ENCODE measurements at regions not wholly inside any gene's neighbourhood (a gene's known extent, or its start where the extent isn't known, plus 50 kb on each side); places are given as distances from the start of the nearest gene placed in this dataset.
"Not testable (repeated sequence)": the region's sequence is repeated elsewhere in the genome, so short reads cannot be mapped to it uniquely, and the experiment has no call there.

- DNase-seq, result no peak
These were observed 244.2 kb downstream of the RFPL4B start for GRCh38 chr6:112591329-112591728.

DNA sequence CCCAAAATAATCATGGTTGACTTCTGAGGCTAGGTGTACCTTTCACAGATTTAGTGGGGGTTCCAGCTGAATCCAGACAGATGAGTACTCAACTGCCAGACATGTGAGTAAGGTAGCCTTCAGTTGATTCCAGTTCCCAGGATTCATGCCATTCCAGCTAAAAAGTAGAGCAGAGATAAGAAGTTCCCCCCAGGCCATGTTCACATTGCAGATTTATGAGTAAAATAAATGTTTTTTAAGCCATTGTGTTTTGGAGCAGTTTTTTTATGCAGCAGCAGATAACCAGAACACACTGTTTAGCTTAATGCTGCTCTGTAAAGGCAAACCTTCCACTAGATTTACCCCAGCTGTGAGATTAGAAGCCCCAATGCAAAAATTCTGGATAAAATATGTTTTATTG is 245.0 kb downstream of the RFPL4B start:
- DNase-seq, result no peak

- DNase-seq, result no peak
These were observed 247.9 kb downstream of the RFPL4B start for GRCh38 chr6:112594886-112595594.

DNA sequence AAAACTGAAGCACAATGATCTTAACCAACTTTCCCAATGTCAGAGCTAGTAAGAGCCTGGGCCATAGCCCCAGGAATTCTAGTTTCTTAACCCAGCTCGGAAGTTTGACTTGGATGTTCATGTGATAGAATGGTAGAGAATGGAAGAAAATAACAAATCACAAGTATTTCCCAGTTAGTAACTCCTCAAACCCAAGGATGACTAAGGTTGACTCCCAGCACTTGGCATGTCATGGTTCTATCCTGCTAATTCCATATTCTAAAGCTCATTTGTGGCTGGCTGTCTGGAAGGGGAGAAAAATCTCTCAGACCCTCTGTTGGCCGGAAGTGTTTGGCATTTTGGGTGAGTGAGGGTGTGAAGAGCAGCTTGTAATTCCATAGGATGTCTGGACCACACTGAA is 248.7 kb downstream of the RFPL4B start:
- no peak for DNase-seq

GRCh38 chr6:112597176-112597575 is 250.0 kb downstream of the RFPL4B start:
- no peak for DNase-seq

DNA sequence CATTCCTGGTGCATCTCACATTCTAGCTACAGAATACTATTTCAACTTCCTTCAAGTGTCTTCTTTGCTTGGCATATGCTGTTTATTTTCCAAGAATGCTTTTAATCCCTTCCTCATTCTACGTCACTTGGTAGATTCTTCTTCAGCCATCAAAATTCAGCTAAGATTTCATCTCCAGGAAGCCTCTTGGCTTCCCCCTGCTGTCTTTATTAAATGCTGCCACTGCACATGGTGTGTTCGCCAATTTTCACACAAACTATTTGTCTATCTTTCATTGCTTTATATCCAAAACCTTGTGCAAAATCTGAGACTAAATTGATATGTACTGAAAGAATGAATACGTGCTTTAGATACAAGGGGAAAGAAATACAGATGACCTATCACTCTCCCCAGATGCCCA is 253.0 kb downstream of the RFPL4B start:
- DNase-seq, result no peak

GRCh38 chr6:112603726-112604125 is 256.6 kb downstream of the RFPL4B start:
- no peak for DNase-seq

DNA sequence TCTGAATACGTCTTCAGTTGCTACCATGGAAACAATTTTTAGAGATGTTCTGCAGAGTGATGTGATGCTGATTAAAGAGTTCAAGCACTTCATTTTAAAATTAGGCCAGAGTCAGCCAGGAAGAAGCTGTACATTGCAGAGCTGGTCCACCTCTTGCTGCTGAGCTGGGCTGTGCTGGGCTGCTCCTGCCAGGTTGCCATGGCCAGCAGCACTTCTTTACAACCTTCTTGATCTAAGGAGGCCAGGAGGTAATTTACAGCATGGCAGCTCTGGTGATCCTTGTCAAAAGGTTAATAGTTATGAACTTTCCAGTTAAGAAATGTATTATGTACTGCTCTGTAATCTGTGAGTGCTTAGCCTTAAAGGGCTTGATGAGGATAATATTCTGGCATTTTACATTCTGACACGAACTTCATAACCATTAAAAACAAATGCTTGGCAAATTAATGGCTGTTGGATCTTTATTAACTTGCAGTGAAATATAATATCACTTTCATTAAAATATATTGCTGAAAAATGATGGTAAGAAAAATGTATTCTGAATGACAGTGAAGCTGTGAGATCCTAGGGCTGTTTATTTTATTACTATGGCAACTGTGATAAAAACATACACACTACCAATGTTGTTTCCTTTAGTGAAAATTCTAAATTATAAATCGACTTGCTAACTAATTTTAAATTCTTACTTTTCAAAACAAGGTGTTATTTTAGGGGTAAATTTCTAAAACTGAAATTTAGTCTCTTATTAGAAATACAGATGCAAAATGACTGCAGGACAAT is 259.7 kb downstream of the RFPL4B start:
- no peak for DNase-seq

DNA sequence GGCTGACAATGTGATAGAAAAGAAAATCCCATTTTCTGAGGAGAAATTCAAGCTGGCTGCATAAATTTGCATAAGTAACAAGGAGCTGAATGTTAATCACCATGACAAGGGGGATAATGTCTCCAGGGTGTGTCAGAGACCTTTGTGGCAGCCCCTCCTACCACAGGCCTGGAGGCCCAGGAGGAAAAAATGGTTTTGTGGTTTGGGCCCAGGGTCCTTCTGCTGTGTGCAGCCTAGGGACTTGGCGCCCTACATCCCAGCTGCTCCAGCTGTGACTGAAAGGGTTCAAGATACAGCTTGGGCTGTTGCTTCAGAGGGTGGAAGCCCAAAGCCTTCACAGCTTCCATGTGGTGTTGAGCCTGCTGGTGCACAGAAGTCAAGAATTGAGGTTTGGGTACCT is 261.8 kb downstream of the RFPL4B start:
- DNase-seq, result not testable (repeated sequence)

DNA sequence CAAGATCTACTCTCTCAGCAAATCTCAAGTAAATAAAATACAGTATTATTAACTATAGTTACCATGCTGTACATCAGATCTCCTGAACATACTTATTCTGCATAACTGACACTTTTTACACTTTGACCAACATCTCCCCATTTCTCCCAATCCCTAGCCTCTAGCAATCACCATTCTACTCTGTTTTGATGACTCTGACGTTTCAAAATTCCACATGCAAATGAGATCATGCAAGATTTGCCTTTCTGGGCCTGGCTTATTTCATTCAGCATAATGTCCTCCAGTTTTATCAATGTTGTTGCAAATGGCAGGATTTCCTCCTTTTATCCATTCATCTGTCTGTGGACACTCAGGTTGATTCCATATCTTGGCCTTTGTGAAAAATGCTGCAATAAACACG is 266.3 kb downstream of the RFPL4B start:
- DNase-seq, result no peak

DNA sequence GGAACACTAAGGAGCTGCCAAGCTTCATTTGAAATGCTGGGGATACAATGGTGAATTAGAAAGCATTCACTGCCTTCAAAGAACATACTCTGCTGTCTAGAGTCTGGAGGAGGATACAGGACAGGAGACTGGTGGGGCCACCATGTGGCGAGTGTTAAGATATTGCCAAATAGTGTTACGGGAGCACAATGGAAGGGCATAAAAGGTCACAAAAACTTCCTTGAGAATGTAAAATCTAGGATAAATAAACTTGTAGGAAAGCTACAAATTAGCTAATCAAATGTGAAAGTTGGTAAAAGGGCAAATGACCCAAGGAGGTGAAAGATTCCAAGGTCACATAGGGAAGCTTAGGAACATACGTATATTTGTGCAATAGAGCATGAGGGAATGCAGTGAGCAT is 271.7 kb downstream of the RFPL4B start:
- DNase-seq, result no peak

DNA sequence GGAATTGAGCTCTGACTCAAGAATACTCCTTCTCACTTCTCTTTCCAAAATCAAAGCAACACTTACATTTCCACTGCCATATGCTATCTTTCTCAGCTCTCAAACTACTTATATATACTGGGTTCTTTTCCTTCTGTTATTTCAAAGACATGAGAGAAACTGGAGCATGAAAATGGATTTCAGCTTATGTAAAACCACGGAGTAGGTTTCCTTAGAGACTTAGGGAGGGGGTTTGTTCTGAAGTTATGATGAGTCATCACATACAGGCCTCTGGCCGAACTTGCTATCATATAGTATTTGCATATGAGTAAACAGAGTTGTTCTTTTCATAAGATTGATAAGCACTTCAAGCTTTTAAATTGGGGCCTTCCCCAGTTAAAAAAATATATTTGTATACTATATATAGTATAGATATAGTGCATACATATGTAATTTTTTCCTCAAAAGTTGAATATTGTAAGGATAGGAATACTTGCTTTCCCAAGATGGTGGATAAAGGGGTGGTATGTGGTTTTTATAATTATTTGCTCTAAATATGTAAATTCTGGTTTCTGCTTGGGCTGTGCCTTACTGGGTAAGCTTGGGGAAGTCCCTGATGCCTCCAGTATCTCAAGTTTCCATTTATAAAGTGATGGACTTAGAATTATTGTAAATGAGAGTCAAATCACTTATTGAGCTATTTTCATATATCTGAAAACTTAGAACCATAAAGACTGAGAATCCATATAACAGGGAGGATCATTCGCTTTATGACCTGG is 273.9 kb downstream of the RFPL4B start:
- no peak for DNase-seq

DNA sequence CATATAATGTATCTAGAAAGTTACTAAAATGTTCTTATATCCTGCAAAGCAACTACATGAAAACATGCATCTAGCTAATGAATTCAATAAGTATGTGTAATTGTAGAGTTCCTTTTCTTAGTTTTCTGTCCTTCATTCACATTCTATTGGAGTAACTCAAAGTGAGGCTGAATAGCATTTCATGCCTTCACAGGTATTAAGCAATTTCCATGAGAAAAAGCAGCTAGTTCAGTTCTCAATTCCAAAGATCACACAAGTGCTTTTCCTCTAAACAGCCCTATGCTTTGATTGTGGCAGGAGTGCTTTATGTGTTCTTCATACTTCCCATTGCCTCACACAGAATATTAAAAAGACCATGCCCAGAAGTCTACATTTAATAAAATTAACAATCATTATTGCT is 274.9 kb downstream of the RFPL4B start:
- DNase-seq, result no peak

DNA sequence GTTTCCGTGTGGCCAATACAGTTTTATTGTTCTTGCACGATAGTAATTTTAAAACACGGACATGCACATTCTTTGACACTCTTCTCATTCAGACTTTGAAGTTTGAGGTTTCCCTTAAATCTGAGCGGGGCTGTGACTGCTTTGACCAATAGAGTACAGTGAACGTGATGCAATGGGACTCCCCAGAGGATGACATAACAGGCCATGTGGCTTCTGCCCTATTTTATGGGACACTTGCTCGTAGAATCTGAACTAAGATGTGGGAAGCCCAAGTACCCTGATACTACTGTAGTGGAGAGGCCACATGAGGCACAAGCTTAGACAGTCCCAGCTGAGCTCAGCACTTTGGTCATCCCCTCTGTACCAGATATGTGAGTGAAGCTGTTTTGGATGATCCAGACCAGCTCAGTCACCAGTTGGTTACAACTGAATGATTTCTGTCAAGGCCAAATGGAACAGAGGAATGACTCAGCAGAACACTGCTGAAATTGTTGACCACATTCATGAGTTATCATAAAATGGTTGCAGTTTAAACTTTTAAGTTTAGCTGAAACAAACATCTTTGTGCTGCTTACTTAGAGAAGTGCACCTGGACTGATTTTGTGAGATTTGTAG is 279.4 kb downstream of the RFPL4B start:
- no peak for DNase-seq

GRCh38 chr6:112634376-112634775 is 287.2 kb downstream of the RFPL4B start:
- no peak for DNase-seq

GRCh38 chr6:112636650-112637262 is 289.6 kb downstream of the RFPL4B start:
- no peak for DNase-seq

- DNase-seq, result no peak
These were observed 292.3 kb downstream of the RFPL4B start for GRCh38 chr6:112639391-112639831.

GRCh38 chr6:112640891-112641290 is 293.8 kb downstream of the RFPL4B start:
- DNase-seq, result no peak

- no peak for DNase-seq
These were observed 302.7 kb downstream of the RFPL4B start for GRCh38 chr6:112649853-112650252.

DNA sequence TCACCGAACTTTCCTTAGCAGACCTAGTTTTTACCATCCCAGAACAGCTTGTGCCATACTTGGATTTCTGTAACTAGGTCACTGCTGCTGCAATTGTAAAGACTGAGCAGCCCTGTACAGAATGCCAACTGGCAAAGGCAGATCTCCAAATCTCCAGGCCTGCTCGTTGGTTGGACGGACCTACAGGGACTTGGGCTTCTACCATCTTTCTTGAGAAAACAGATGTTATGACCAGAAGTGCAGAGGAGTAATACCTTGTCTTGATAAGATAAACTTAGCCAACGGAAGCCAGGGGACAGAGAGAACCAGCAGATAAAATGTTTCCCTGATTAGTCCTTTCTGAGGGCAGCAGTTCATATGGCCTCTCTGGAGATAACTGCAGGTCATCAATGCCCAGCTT is 304.1 kb downstream of the RFPL4B start:
- no peak for DNase-seq

- DNase-seq, result no peak
These were observed 312.8 kb downstream of the RFPL4B start for GRCh38 chr6:112659912-112660311.

- no peak for DNase-seq
These were observed 313.5 kb downstream of the RFPL4B start for GRCh38 chr6:112660626-112661025.

- no peak for DNase-seq
These were observed 316.6 kb downstream of the RFPL4B start for GRCh38 chr6:112663698-112664097.
